HepG2 (cell line): ENCODE measurements at regions not wholly inside any gene's neighbourhood (a gene's known extent, or its start where the extent isn't known, plus 50 kb on each side); places are given as distances from the start of the nearest gene placed in this dataset.

ENCODE experiments used
- ATAC-seq: fragments of 200-7000 bp; cut with Tn5 transposase; 3 replicates; pipeline ENCODE4 v1.9.1; 2020; ENCODE audit warnings: mild to moderate bottlenecking, moderate library complexity
- BruUV-seq: library from RNA; stranded (reverse); fragments of 400-500 nt; replicated peaks from 2 replicates; lab custom pipeline; 2021; lab: Mats Ljungman, UMichigan
- CTCF ChIA-PET: fragments of 300-600 bp; formaldehyde crosslinking; extraction: SDS; loops from one replicate; lab custom pipeline; 2021; ENCODE audit warnings: low total read pairs, inconsistent platforms, low intra/inter-chr PET ratio; lab: Yijun Ruan, JAX
- POLR2A ChIA-PET: fragments of 350-600 bp; sonication (Branson Sonifier 250); formaldehyde crosslinking; loops from one replicate; lab custom pipeline; 2020; ENCODE audit warnings: antibody characterized with exemption, inconsistent platforms; lab: Yijun Ruan, JAX
- DNase-seq: peaks from one replicate; pipeline ENCODE4 v3.0.0-alpha.2; 2015; ENCODE audit warnings: low spot score
- FAIRE-seq: peaks from 3 replicates; lab custom pipeline; 2011; peaks lifted over from hg19 to GRCh38; lab: Jason Lieb, UNC
- H2AFZ ChIP-seq: one replicate; pipeline ENCODE4 v1.6.1; 2011; ENCODE audit warnings: low read length, inconsistent platforms
- H3K27ac ChIP-seq: fragments of 300-600 bp; 3 replicates; pipeline ENCODE4 v1.8.0; 2011; ENCODE audit warnings: mixed run types, mild to moderate bottlenecking, mixed read lengths, low read length, inconsistent platforms; ENCODE audit not compliant: insufficient read depth; ENCODE audit errors: extremely low read length
- H3K27me3 ChIP-seq, 2 experiments: fragments of 200-600 bp in 1 of 2; 2 replicates in 1 of 2; 3 replicates in 1 of 2; pipeline versions ENCODE4 v1.6.0 to v1.8.0; 2011; ENCODE audit warnings: low read length in 2 of 2, mild to moderate bottlenecking in 2 of 2, moderate library complexity in 2 of 2, inconsistent platforms in 1 of 2; ENCODE audit not compliant: insufficient read depth in 2 of 2, control insufficient read depth in 1 of 2
- H3K36me3 ChIP-seq, 2 experiments: fragments of 200-600 bp in 1 of 2; replicated peaks in 1 of 2; 2 replicates in 1 of 2; 3 replicates in 1 of 2; pipeline versions ENCODE4 v1.5.1 to v1.8.0; 2011; ENCODE audit warnings: low read length in 2 of 2, inconsistent platforms in 1 of 2; ENCODE audit not compliant: insufficient read depth in 2 of 2, control insufficient read depth in 1 of 2
- H3K4me1 ChIP-seq: 2 replicates; pipeline ENCODE4 v1.5.1; 2012; ENCODE audit warnings: low read length, inconsistent platforms; ENCODE audit not compliant: insufficient read depth
- H3K4me2 ChIP-seq: 2 replicates; pipeline ENCODE4 v1.6.0; 2011; ENCODE audit warnings: low read depth, low read length, inconsistent platforms
- H3K4me3 ChIP-seq, 3 experiments: fragments of 200-600 bp in 1 of 3; sonication (generic), shearing (Covaris generic) in 1 of 3; replicated peaks in 1 of 3; 2 replicates each; pipeline ENCODE4 v1.5.1; 2011 to 2016; ENCODE audit warnings: low read length in 3 of 3, inconsistent platforms in 2 of 3, low read depth in 2 of 3, mild to moderate bottlenecking in 2 of 3, control low read depth in 1 of 3, mixed read lengths in 1 of 3; ENCODE audit not compliant: insufficient read depth in 1 of 3
- H3K79me2 ChIP-seq: one replicate; pipeline ENCODE4 v1.6.1; 2011; ENCODE audit warnings: low read length, inconsistent platforms; ENCODE audit not compliant: insufficient read depth
- H3K9ac ChIP-seq: 2 replicates; pipeline ENCODE4 v1.6.0; 2011; ENCODE audit warnings: mild to moderate bottlenecking, low read depth, low read length, inconsistent platforms; ENCODE audit not compliant: insufficient read depth
- H3K9me3 ChIP-seq: 2 replicates; pipeline ENCODE4 v1.5.1; 2012; ENCODE audit warnings: mild to moderate bottlenecking, low read length
- H4K20me1 ChIP-seq: 2 replicates; pipeline ENCODE4 v1.6.0; 2011; ENCODE audit warnings: inconsistent platforms, mild to moderate bottlenecking, low read length, moderate library complexity; ENCODE audit not compliant: insufficient read depth
- ADNP ChIP-seq: sonication (generic); formaldehyde crosslinking; IDR thresholded peaks from 2 replicates; pipeline ENCODE4 v1.4.0; 2020; ENCODE audit warnings: missing genetic modification reagents
- FOXJ3 ChIP-seq: sonication (generic); formaldehyde crosslinking; IDR thresholded peaks from 2 replicates; pipeline ENCODE4 v1.4.0; 2020; ENCODE audit warnings: missing genetic modification reagents, mild to moderate bottlenecking, borderline replicate concordance
- MIER2 ChIP-seq: IDR thresholded peaks from 2 replicates; pipeline ENCODE4 v1.6.1; 2016; ENCODE audit warnings: missing biosample characterization, missing genetic modification reagents
- ZFP36L1 ChIP-seq: sonication (generic); formaldehyde crosslinking; IDR thresholded peaks from 2 replicates; pipeline ENCODE4 v1.8.0; 2022; ENCODE audit warnings: mild to moderate bottlenecking, missing genetic modification reagents, moderate library complexity
- ZFP91 ChIP-seq: sonication (generic); formaldehyde crosslinking; IDR thresholded peaks from 2 replicates; pipeline ENCODE4 v1.9.0; 2022; ENCODE audit warnings: missing genetic modification reagents, mild to moderate bottlenecking, borderline replicate concordance
- WGBS: methylation state at CpG from one replicate; pipeline ENCODE4 v1.1.6; 2017; ENCODE audit warnings: low lambda C conversion rate; 5-methylcytosine and 5-hydroxymethylcytosine counted together
- in situ Hi-C: cut with HindIII; loops from 2 replicates; pipeline ENCODE4 v1.10.0; 2017; ENCODE audit warnings: low pct_unique_long_range_greater_than_20kb; ENCODE audit not compliant: extremely low pct_ligation_motif_present
- intact Hi-C: fragments of 100-400 bp; cut with micrococcal nuclease; formaldehyde crosslinking; loops from one replicate; pipeline ENCODE4 v1.10.0; 2022; ENCODE audit not compliant: unreplicated experiment

- Histone ChIP-seq H4K20me1 (no peaks in the 10 kb centered on the region), H3K9me3 (no peaks in the 10 kb centered on the region), H3K4me3 (no peak overlapping the region), H3K9ac (no peak overlapping the region), H3K36me3 (no peaks in the 10 kb centered on the region), H3K27me3 (peaks cover 0 to 9% of the 10 kb centered on the region in 2 experiments; a peak in 1 of 5 replicates), H2AFZ (no peak overlapping the region), H3K4me2 (no peak overlapping the region), H3K79me2 (no peaks in the 10 kb centered on the region), H3K4me1 (no peaks in the 10 kb centered on the region), H3K27ac (no peak overlapping the region)
- POLR2A ChIA-PET, result no interaction called here
- in situ Hi-C loops (no loop called here), intact Hi-C loops (no loop called here)
- CTCF ChIA-PET, result no interaction called here
- BruUV-seq, result no TSS peak
- TF ChIP-seq ZFP36L1 (CRISPR knock-in tag) (no peak), MIER2 (no peak)
- ATAC-seq, result no peak
- DNase-seq, result no peak
- FAIRE-seq, result no peak
These were observed 147.1 kb upstream of the LYZL1 start for GRCh38 chr10:29141761-29142160.

- DNase-seq, result no peak
- no peaks in the 10 kb centered on the region for H3K4me1 ChIP-seq
- POLR2A ChIA-PET, result no interaction called here
- intact Hi-C loops (no loop called here), in situ Hi-C loops (no loop called here)
- H3K4me2 ChIP-seq, result no peak overlapping the region
- no peak overlapping the region for H2AFZ ChIP-seq
- no peak for FAIRE-seq
- 73% methylated on average over 29 of the region's 29 CpGs for WGBS
- no peaks in the 10 kb centered on the region for H4K20me1 ChIP-seq
- no peak overlapping the region for H3K9ac ChIP-seq
- H3K9me3 ChIP-seq, result no peaks in the 10 kb centered on the region
- H3K27ac ChIP-seq, result no peak overlapping the region
- BruUV-seq, result no TSS peak
- CTCF ChIA-PET, result no interaction called here
- H3K36me3 ChIP-seq, result no peaks in the 10 kb centered on the region; a peak in 1 of 5 replicates
- ATAC-seq, result no peak
- TF ChIP-seq ZFP91 (CRISPR knock-in tag), result 0 out of 2 replicates have a peak, but pooled peaks have one; percentile 22
- no peak for TF ChIP-seq FOXJ3 (CRISPR knock-in tag)
- TF ChIP-seq ADNP (CRISPR knock-in tag), result no peak
- no peaks in the 10 kb centered on the region for H3K79me2 ChIP-seq
- peaks cover 0 to 9% of the 10 kb centered on the region in 2 experiments; a peak in 1 of 5 replicates for H3K27me3 ChIP-seq
- no peak overlapping the region for H3K4me3 ChIP-seq
These were observed 146.2 kb upstream of the LYZL1 start for GRCh38 chr10:29142516-29143314.
